HG02943 (cell line): ENCODE measurements at regions not wholly inside any gene's neighbourhood (a gene's known extent, or its start where the extent isn't known, plus 50 kb on each side); places are given as distances from the start of the nearest gene placed in this dataset.

Experiments
- ATAC-seq: cut with Tn5 transposase; IDR thresholded peaks from one replicate; pipeline ENCODE4 v1.9.1; 2021; ENCODE audit warnings: mild to moderate bottlenecking, low read depth, moderate library complexity; ENCODE audit not compliant: unreplicated experiment

- ATAC-seq: no peak
These were observed 299.9 kb upstream of the MYOCD start for GRCh38 chr17:12365805-12366204.

GRCh38 chr17:12369065-12369464, 296.6 kb upstream of the MYOCD start:
- no peak for ATAC-seq

- no peak for ATAC-seq
These were observed 289.4 kb upstream of the MYOCD start for GRCh38 chr17:12376276-12376675.

GRCh38 chr17:12386225-12386624, 279.5 kb upstream of the MYOCD start:
- ATAC-seq: no peak

GRCh38 chr17:12388226-12388625, 277.5 kb upstream of the MYOCD start:
- ATAC-seq: no peak

GRCh38 chr17:12389421-12389820, 276.3 kb upstream of the MYOCD start:
- ATAC-seq: no peak

- ATAC-seq: no peak
These were observed 275.1 kb upstream of the MYOCD start for GRCh38 chr17:12390631-12391030.

GRCh38 chr17:12391468-12391867, 274.2 kb upstream of the MYOCD start:
- no peak for ATAC-seq

- no peak for ATAC-seq
These were observed 269.8 kb upstream of the MYOCD start for GRCh38 chr17:12395733-12396354.

- ATAC-seq: no peak
These were observed 267.1 kb upstream of the MYOCD start for GRCh38 chr17:12398441-12399051.

- ATAC-seq: no peak
These were observed 262.6 kb upstream of the MYOCD start for GRCh38 chr17:12402963-12403622.

GRCh38 chr17:12403881-12404398, 261.8 kb upstream of the MYOCD start:
- no peak for ATAC-seq

GRCh38 chr17:12406623-12407215, 259.0 kb upstream of the MYOCD start:
- ATAC-seq: no peak

GRCh38 chr17:12407495-12408252, 258.0 kb upstream of the MYOCD start:
- ATAC-seq: no peak

GRCh38 chr17:12409082-12409481, 256.6 kb upstream of the MYOCD start:
- ATAC-seq: no peak

GRCh38 chr17:12410717-12411116, 255.0 kb upstream of the MYOCD start:
- no peak for ATAC-seq

- ATAC-seq: no peak
These were observed 250.7 kb upstream of the MYOCD start for GRCh38 chr17:12415031-12415430.

- no peak for ATAC-seq
These were observed 244.6 kb upstream of the MYOCD start for GRCh38 chr17:12421077-12421476.

GRCh38 chr17:12421646-12422306, 243.9 kb upstream of the MYOCD start:
- no peak for ATAC-seq

GRCh38 chr17:12422651-12423050, 243.0 kb upstream of the MYOCD start:
- ATAC-seq: no peak
